Stimulated activated effector memory CD8-positive, alpha-beta T cell treated with anti-CD3 and anti-CD28 coated beads, Interleukin-12 subunit alpha, Interleukin-12 subunit beta, amount 100 ng/mL, for 72 hours (primary cell): ENCODE measurements at regions not wholly inside any gene's neighbourhood (a gene's known extent, or its start where the extent isn't known, plus 50 kb on each side); places are given as distances from the start of the nearest gene placed in this dataset.
"Not testable (repeated sequence)": the region's sequence is repeated elsewhere in the genome, so short reads cannot be mapped to it uniquely, and the experiment has no call there.

Experiments used
- ATAC-seq: fragments of 150-1000 bp; cut with Tn5 transposase; 2 replicates; pipeline ENCODE4 v1.10.0; 2021
- DNase-seq, 2 donors: peaks; one replicate each; pipeline ENCODE4 v3.0.0; 2021 to 2022; ENCODE audit warnings: low spot score in 2 of 2
- H3K27ac Mint-ChIP-seq: one replicate; pipeline ENCODE4 v1.8.0; 2022; ENCODE audit warnings: mild to moderate bottlenecking, mixed read lengths
- H3K36me3 Mint-ChIP-seq: one replicate; pipeline ENCODE4 v1.8.0; 2022; ENCODE audit warnings: mild to moderate bottlenecking, mixed read lengths
- H3K4me1 Mint-ChIP-seq: one replicate; pipeline ENCODE4 v1.8.0; 2022; ENCODE audit warnings: mixed read lengths
- H3K4me3 Mint-ChIP-seq: one replicate; pipeline ENCODE4 v1.8.0; 2022; ENCODE audit warnings: mild to moderate bottlenecking, mixed read lengths
- H3K9me3 Mint-ChIP-seq: one replicate; pipeline ENCODE4 v1.8.0; 2022; ENCODE audit warnings: mixed read lengths

DNA sequence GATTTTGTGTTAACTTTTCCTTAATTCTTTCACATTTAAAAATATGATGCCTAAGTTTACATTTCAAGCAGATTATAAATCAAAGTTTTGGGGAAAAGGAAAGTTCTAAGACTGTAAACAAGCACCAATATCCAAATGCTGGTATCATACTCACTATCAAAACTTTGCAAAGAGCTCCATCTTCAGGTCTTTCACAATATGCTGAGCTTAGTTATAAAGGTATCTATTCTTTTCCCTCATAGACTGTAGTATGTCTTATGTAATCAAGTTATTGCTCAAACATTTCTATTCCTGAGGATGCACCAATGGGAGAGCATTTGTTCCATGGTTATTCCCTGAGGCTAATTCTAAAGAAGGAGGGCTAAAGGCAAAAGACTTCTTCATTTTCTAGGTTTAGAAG is 207.9 kb upstream of the FAM241A start:
- Mint-ChIP-seq H3K9me3 (no peaks in the 10 kb centered on the region), H3K4me3 (no peak overlapping the region)
- no peak for ATAC-seq

DNA sequence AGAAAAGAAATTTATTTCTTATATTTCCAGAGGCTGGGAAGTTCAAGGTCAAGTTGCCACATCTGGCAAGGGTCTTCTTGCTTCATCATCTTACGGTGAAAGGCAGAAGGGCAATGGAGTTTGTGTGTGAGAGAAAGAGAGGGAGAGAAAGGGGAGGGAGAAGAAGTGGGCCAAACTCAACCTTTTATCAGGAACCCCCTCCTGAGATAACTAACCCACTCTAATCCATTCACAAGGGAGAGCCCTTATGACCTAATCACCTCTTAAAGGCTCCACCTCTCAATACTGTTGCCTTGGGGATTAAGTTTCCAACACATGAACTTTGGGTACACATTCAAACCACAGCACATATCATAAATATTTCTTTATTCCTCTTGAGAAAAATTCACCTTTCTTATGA is 203.3 kb upstream of the FAM241A start:
- no peaks in the 10 kb centered on the region for H3K9me3 Mint-ChIP-seq
- no peak for DNase-seq
- H3K4me3 Mint-ChIP-seq = no peak overlapping the region
- H3K36me3 Mint-ChIP-seq = no peaks in the 10 kb centered on the region
- no peak overlapping the region for H3K27ac Mint-ChIP-seq
- ATAC-seq = no peak
- no peaks in the 10 kb centered on the region for H3K4me1 Mint-ChIP-seq

More for the DNA sequence above, 207.9 kb upstream of the FAM241A start:
- no peaks in the 10 kb centered on the region for H3K4me1 Mint-ChIP-seq
- H3K36me3 Mint-ChIP-seq = no peaks in the 10 kb centered on the region
- no peak for DNase-seq
- H3K27ac Mint-ChIP-seq = no peak overlapping the region

DNA sequence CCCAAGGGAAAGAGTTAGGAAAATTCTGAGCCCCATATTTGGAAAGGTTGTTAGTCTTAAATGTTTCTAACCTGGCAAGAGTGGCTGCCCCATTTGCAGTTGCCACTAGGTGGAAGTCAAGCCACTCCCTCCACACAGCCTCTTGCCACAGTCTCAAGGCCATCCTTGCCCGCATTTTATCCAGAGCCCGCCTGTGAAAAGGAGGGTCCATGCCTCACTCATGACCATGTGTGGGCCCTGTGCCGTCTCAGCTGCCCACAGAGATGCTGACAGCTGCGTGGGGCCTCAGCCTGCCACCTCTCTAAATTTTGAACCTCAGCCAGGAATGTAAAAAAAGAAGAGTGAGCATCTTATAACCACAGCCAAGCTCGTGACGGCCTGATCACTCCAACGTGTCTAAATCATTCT is 201.5 kb upstream of the FAM241A start:
- no peak for ATAC-seq
- no peaks in the 10 kb centered on the region for H3K4me1 Mint-ChIP-seq
- H3K36me3 Mint-ChIP-seq = no peaks in the 10 kb centered on the region
- H3K4me3 Mint-ChIP-seq = no peak overlapping the region
- no peak for DNase-seq
- no peaks in the 10 kb centered on the region for H3K9me3 Mint-ChIP-seq
- no peak overlapping the region for H3K27ac Mint-ChIP-seq

DNA sequence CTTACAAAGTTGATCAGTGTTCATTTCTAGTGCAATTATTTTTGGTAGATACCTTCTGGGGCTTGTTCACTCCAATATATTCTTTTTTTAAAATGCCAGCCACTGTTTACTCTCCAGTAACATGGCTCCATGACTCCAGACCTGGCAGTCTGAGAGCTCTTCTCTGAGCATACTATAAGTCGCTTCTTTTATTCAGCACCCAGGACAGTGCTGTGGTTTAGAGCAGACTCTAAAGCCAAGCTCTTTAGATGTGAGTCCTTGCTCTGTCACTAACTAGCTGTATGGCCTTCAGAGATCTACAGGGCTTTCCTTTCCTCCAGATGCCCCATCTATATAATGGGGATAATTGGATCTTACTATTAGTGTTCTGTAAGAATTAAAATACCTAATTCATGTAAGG is 200.2 kb upstream of the FAM241A start:
- no peak overlapping the region for H3K4me3 Mint-ChIP-seq
- no peaks in the 10 kb centered on the region for H3K36me3 Mint-ChIP-seq
- ATAC-seq (no peak), DNase-seq (no peak)
- H3K27ac Mint-ChIP-seq = no peak overlapping the region
- H3K4me1 Mint-ChIP-seq = no peaks in the 10 kb centered on the region
- H3K9me3 Mint-ChIP-seq = no peaks in the 10 kb centered on the region

DNA sequence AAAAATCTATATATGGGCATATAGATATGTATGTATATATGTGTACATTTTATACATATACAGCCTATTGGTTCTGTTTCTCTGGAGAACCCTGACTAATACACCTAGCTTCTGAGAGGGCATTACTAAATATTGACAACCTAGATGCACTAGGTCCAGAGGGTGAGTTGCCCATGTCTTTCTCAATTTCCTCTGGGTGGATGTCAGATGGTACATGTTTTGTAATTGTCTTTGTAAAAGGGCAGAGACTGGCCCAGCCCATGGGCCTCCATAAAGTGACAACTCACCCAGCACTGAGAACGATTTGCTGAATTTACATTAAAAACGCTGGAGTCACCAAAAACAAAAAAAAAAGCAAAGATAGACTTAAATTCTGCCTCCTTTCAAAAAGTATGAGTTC is 198.5 kb upstream of the FAM241A start:
- no peaks in the 10 kb centered on the region for H3K4me1 Mint-ChIP-seq
- H3K27ac Mint-ChIP-seq = no peak overlapping the region
- DNase-seq = no peak
- H3K4me3 Mint-ChIP-seq = no peak overlapping the region
- no peak for ATAC-seq
- no peaks in the 10 kb centered on the region for H3K9me3 Mint-ChIP-seq
- no peaks in the 10 kb centered on the region for H3K36me3 Mint-ChIP-seq

DNA sequence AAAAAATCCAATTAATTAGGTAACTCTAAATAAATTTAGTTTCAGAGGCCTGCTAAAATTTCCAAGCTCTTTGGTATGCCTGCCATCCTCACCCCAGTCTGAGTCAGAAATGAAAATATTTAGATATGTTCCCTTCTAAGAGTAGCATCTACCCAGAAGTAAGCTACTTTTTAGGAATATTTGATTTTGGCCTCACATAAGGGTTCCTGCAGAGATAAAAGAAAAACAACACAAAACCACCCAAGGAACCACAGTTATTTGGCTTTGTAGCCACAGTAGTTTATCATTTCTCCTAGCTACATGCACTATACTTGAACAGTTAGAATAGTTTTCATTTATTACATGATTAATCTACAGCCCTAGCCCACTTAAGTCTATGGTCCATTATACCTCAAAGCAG is 192.6 kb upstream of the FAM241A start:
- ATAC-seq = no peak
- H3K27ac Mint-ChIP-seq = no peak overlapping the region
- H3K4me1 Mint-ChIP-seq = no peaks in the 10 kb centered on the region
- DNase-seq = no peak
- no peaks in the 10 kb centered on the region for H3K9me3 Mint-ChIP-seq
- H3K36me3 Mint-ChIP-seq = no peaks in the 10 kb centered on the region
- H3K4me3 Mint-ChIP-seq = no peak overlapping the region

DNA sequence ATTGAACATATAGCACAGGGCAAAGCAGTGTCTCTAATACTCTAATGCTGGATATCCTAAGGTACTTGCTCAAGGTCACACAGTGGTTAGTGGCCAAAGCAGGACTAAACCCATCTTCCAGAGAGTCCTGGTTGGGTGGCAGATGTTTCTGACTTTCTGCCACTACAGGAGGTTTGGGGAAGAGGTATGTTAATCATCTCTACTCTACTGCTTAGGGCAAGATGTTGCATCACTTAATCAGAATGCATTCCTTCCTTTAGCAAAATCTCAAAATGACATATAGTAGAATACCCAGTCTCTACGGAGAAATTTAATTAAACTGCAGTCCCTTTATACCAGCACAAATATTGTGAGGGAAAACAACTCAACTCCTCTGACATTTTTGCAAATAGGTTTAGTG is 190.7 kb upstream of the FAM241A start:
- ATAC-seq = no peak
- no peaks in the 10 kb centered on the region for H3K36me3 Mint-ChIP-seq
- no peak overlapping the region for H3K27ac Mint-ChIP-seq
- H3K4me3 Mint-ChIP-seq = no peak overlapping the region
- no peaks in the 10 kb centered on the region for H3K4me1 Mint-ChIP-seq
- no peaks in the 10 kb centered on the region for H3K9me3 Mint-ChIP-seq
- DNase-seq = no peak

DNA sequence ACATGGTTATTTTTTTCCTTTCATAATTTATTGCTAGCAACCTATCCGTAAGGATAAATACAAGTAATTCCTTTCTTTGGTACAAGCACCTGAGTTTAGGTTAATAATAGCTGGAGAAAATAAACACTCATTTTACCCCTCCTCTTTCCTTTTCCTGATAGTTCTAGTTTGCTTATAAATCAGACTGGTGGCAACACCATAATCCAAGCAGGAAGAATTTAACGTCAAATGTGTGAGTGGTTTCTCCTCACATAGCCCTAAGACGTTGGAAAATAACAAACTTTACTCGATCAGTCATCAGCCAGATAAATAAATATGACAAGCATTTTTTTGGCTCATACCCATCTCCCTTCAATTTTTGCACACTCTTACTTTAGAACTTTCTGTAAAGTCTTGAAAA is 190.3 kb upstream of the FAM241A start:
- no peak for DNase-seq
- Mint-ChIP-seq H3K4me1 (no peaks in the 10 kb centered on the region), H3K36me3 (no peaks in the 10 kb centered on the region), H3K4me3 (no peak overlapping the region), H3K27ac (no peak overlapping the region), H3K9me3 (no peaks in the 10 kb centered on the region)
- ATAC-seq = no peak

DNA sequence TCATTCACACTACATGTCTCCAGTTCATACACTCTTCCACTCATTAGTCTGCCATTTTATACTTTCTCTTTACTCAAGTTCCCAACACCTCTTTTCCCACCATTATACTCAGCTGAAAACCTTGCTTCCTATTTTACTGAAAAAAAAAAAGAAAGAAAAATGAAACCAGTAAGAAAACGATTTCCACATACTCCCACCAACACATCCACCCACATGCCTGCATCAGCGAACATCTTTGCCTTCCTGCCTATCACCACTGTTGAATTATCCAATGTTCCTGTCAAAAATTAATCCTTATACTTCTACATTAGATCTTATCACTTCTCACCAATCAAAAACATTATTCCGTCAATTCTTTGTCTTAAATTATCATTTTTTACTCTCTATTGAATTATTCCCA is 188.1 kb upstream of the FAM241A start:
- DNase-seq (no peak), ATAC-seq (no peak)
- H3K36me3 Mint-ChIP-seq = no peaks in the 10 kb centered on the region
- no peak overlapping the region for H3K4me3 Mint-ChIP-seq
- H3K9me3 Mint-ChIP-seq = no peaks in the 10 kb centered on the region
- no peak overlapping the region for H3K27ac Mint-ChIP-seq
- H3K4me1 Mint-ChIP-seq = no peaks in the 10 kb centered on the region

DNA sequence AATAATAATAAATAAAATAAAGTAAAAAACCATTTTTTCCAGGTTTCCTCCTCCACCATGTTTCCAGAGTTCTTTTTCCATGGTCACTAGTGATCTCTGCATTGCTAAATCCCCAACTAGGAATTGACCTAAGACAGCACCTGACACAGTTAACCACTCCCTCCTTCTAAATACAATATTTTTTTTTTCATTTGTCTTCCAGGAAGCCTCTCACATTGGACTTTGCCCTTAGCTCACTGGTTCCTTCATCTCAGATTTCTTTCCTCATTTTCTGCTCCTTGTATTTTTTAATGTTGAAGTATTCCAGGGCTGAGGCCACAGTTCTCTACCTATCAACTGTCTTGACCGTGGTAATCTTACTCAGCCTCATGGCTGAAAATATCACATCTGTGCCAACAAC is 187.3 kb upstream of the FAM241A start:
- Mint-ChIP-seq H3K36me3 (no peaks in the 10 kb centered on the region), H3K4me1 (no peaks in the 10 kb centered on the region), H3K27ac (no peak overlapping the region), H3K4me3 (no peak overlapping the region), H3K9me3 (no peaks in the 10 kb centered on the region)
- DNase-seq = no peak
- no peak for ATAC-seq

DNA sequence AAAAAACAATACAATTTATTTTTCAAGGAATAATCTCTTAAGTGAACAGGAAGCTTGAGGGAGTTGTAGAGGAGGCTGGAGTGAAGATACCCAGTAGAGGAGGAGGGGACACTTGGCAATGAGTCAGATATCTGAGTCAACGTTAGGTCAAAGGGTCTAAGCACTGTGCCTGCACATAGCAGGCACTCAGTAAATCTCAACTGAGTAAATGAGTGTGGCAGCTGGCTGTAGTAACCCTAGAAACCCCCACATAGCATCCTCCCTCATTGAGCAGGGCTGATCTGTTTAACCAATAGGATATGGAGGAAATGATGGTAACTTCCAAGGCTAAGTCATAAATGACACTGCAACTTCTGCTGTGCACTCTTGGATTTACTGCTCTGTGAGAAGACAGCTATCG is 186.0 kb upstream of the FAM241A start:
- DNase-seq (no peak), ATAC-seq (peak; percentile 53)
- Mint-ChIP-seq H3K27ac (no peak overlapping the region), H3K4me1 (no peaks in the 10 kb centered on the region), H3K9me3 (no peaks in the 10 kb centered on the region), H3K36me3 (no peaks in the 10 kb centered on the region), H3K4me3 (no peak overlapping the region)

DNA sequence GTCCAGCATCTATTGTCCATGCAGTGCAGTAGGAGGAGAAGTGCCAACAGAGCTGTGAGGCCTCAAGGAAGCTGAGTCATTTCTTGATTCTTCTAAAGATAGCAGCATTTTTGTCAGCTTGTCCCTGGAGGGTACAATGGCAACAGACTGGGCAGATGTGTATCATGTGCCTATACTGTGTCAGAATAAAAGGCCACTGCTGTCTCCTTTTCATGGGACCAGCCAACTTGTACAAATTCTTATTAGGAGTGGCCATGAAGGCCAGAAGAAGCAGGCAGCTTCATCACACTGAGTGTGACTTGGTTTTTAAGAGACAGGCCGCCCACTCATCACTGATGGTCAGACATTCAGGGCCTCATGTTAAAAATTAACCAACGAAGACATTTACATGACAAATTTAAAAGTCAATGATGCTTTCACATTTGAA is 185.0 kb upstream of the FAM241A start:
- DNase-seq (no peak), ATAC-seq (peak; percentile 53)
- Mint-ChIP-seq H3K36me3 (no peaks in the 10 kb centered on the region), H3K4me1 (no peaks in the 10 kb centered on the region), H3K4me3 (no peak overlapping the region), H3K9me3 (no peaks in the 10 kb centered on the region), H3K27ac (no peak overlapping the region)

DNA sequence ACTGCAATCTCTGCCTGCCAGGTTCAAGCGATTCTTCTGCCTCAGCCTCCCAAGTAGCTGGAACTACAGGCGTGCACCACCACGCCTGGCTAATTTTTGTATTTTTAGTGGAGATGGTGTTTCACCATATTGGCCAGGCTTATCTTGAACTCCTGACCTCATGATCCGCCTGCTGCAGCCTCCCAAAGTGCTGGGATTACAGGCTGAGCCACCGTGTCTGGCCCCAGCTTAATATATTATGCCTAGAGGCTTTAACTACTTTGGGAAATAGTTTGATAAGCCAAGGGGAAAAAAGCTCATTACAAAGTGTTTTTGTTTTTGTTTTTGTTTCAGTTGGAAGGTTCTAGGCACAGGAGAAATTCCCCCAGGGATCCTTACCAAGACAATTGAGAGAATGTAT is 184.2 kb upstream of the FAM241A start:
- not testable (repeated sequence) for ATAC-seq, H3K27ac Mint-ChIP-seq, DNase-seq, H3K9me3 Mint-ChIP-seq, H3K36me3 Mint-ChIP-seq, H3K4me1 Mint-ChIP-seq, H3K4me3 Mint-ChIP-seq

DNA sequence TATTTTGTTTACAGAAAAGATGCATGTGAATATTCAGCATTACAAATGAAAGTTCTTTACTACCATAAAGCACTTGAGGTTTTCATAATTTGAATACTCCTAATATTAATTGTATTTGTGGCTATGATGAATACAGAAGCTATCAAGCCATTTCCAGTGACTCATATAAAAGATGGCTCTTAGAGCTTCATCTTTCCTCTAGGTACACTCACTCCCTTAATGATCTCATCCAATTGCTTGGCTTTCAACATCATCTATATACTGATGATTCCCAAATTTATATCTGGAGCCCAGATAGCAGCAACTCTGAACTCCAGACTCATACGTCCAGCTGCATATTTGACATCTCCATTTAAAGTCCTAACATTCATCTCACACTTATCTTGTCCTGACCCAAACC is 183.4 kb upstream of the FAM241A start:
- Mint-ChIP-seq H3K27ac (no peak overlapping the region), H3K4me3 (no peak overlapping the region), H3K9me3 (no peaks in the 10 kb centered on the region), H3K4me1 (no peaks in the 10 kb centered on the region), H3K36me3 (no peaks in the 10 kb centered on the region)
- no peak for DNase-seq
- ATAC-seq = no peak

DNA sequence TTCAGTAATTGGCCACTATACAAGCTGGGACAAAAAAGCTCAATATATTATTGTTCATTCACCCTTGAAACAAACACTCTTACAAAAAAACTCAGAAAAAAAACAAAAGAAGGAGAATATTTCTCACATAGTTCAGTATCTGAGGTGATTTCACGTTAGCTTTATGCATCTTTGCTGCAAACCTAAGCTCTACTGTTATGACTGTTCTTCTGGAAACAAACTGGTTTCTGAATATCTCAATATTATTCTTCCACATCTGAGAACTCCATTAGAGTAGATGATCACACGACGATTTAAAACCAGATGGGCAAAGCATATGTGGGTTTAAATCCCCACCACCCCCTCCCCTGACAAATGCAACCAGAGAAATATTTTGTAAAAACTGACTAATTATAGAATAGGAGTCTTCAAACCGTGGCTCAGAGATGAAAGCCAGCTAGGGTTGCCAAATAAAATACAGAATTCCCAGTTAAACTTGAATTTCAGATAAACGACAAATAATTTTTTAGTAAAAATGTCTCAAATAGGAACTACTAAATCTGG is 182.0 kb upstream of the FAM241A start:
- ATAC-seq (no peak), DNase-seq (no peak)
- H3K36me3 Mint-ChIP-seq = no peaks in the 10 kb centered on the region
- H3K4me1 Mint-ChIP-seq = no peaks in the 10 kb centered on the region
- H3K9me3 Mint-ChIP-seq = no peaks in the 10 kb centered on the region
- H3K27ac Mint-ChIP-seq = no peak overlapping the region
- no peak overlapping the region for H3K4me3 Mint-ChIP-seq

DNA sequence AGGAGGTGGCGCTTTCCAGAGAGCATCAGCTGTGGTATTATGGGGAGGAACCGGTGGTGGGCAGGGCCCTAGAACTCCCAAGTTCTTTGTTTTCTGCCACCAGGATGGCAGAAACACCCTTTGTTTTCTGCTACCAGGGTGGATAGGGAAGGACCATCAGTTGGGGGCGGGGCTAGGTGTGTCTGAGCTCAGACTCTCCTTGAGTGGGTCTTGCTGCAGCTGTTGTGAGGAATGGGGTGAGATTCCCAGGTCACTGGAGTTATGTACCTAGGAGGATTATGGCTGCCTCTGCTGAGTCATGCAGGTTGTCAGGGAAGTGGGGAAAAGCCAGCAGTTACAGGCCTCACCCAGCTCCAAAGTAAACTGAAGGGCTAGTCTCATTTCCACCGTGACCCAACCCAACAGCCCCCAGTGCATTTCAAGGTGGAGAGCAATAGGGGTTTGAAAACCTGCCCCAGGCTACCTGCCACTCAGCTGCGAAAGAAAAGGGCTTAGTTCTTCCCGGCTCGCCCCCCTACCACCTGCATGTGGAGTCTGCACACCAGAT is 167.8 kb upstream of the FAM241A start:
- H3K4me3 Mint-ChIP-seq = no peak overlapping the region
- ATAC-seq = no peak
- H3K27ac Mint-ChIP-seq = no peak overlapping the region
- no peak for DNase-seq
- no peaks in the 10 kb centered on the region for H3K9me3 Mint-ChIP-seq
- H3K36me3 Mint-ChIP-seq = no peaks in the 10 kb centered on the region
- no peaks in the 10 kb centered on the region for H3K4me1 Mint-ChIP-seq

DNA sequence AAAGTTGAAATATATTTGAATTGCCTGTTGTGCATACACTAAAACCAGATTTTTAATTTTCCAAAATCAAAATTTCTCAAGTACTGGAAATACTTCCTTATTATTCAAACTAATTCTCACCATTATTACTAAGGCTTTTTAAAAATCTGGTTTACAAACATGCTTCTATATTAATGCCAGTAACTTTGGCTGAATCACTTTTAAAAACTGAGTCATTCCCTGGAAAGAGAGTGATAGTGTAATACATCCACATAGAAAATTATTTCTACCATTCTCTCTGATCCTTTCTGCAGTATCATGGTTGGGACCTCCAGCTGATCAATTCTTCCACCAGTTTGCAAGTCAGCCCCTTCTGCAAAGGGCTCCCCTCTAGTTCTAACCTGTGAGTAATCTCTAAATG is 165.3 kb upstream of the FAM241A start:
- ATAC-seq = no peak
- Mint-ChIP-seq H3K4me1 (no peaks in the 10 kb centered on the region), H3K36me3 (no peaks in the 10 kb centered on the region), H3K9me3 (no peaks in the 10 kb centered on the region), H3K27ac (no peak overlapping the region), H3K4me3 (no peak overlapping the region)
- no peak for DNase-seq
